ENCODE measurements at regions not wholly inside any gene's neighbourhood (a gene's known extent, or its start where the extent isn't known, plus 50 kb on each side); places are given as distances from the start of the nearest gene placed in this dataset.
"Not testable (repeated sequence)": the region's sequence is repeated elsewhere in the genome, so short reads cannot be mapped to it uniquely, and the experiment has no call there.

DNA sequence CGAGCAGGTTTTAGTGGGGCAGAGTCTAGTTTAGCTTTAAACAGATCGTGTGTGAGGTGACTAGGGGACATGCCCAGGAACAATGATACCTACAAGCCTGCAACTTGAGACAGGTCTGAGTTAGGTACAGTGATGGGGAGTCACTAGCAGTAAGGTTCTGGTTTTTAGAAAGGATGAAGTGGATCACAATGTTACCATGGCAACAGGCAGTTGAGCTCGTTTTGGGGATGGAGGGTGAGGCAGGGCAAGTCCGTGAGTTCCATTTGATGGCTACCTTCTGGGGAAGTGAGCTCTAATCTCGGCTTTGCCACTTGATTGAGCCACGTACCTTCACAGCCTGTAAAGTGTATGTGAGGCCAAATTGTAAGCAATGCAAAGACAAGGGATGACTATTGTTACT is 76.0 kb upstream of the GTF3A start:
- H3K36me3 ChIP-seq (ENCODE audit: insufficient read depth, low read length): no peaks in the 10 kb centered on the region
- Mint-ChIP-seq H3K4me3 (no peak overlapping the region), H3K36me3 (ENCODE audit: low read depth) (no peaks in the 10 kb centered on the region), H3K9me3 (no peaks in the 10 kb centered on the region), H3K27me3 (peaks cover 28% of the 10 kb centered on the region), H3K4me1 (ENCODE audit: low read depth) (peaks cover 4% of the 10 kb centered on the region), H3K27ac (no peak overlapping the region)
- H3K9me3 ChIP-seq (ENCODE audit: control insufficient read depth in 1 of 2, insufficient read depth in 1 of 2, low read length in 2 of 2): no peaks in the 10 kb centered on the region
- CTCF ChIA-PET: interaction anchor here (1.5 kb wide), 1 partner anchor 14 kb away, joined by 4 read pairs; no protein-coding TSS in a partner anchor
- ATAC-seq (ENCODE audit: poor library complexity): no peak
- H3K4me3 ChIP-seq (ENCODE audit: low read length): no peak overlapping the region
- intact Hi-C loops (cut with DNase I, micrococcal nuclease): no loop called here
- no peak overlapping the region for H3K27ac ChIP-seq (ENCODE audit: low read depth in 1 of 2, low read length in 2 of 2)
- no peak for DNase-seq
- TF ChIP-seq, protein P1, sequence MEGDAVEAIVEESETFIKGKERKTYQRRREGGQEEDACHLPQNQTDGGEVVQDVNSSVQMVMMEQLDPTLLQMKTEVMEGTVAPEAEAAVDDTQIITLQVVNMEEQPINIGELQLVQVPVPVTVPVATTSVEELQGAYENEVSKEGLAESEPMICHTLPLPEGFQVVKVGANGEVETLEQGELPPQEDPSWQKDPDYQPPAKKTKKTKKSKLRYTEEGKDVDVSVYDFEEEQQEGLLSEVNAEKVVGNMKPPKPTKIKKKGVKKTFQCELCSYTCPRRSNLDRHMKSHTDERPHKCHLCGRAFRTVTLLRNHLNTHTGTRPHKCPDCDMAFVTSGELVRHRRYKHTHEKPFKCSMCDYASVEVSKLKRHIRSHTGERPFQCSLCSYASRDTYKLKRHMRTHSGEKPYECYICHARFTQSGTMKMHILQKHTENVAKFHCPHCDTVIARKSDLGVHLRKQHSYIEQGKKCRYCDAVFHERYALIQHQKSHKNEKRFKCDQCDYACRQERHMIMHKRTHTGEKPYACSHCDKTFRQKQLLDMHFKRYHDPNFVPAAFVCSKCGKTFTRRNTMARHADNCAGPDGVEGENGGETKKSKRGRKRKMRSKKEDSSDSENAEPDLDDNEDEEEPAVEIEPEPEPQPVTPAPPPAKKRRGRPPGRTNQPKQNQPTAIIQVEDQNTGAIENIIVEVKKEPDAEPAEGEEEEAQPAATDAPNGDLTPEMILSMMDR (IDR thresholded peaks at IDR 0.05): no peak
- H3K4me1 ChIP-seq (ENCODE audit: insufficient read depth, low read length): peaks cover 6% of the 10 kb centered on the region
- POLR2A ChIA-PET: no interaction called here
- H3K27me3 ChIP-seq (ENCODE audit: control insufficient read depth in 1 of 2, insufficient read depth in 2 of 2, low read length in 2 of 2): no peaks in the 10 kb centered on the region

DNA sequence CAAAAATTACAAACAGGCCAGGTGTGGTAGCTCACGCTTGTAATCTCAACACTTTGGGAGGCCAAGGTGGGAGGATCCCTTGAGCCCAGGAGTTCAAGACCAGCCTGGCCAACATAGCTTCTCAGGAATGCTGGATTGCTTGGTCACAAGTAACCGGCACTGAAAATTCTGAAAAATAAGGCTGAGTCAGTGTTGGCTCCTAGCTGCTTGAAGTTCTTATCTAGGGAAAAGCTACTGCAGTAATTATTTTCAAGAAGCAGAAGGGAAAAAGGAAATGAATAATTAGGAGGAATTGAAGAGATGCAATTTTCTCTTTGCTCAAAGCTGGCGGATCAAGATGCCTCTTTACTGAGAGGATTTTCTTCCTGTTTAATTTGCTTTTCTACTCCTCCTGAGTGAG is 75.0 kb upstream of the GTF3A start:
- DNase-seq: no peak
- no peak for ATAC-seq (ENCODE audit: poor library complexity)
- Histone ChIP-seq H3K27ac (ENCODE audit: low read depth in 1 of 2, low read length in 2 of 2) (no peak overlapping the region), H3K4me1 (ENCODE audit: insufficient read depth, low read length) (peaks cover 7% of the 10 kb centered on the region), H3K36me3 (ENCODE audit: insufficient read depth, low read length) (no peaks in the 10 kb centered on the region), H3K4me3 (ENCODE audit: low read length) (no peak overlapping the region), H3K27me3 (ENCODE audit: control insufficient read depth in 1 of 2, insufficient read depth in 2 of 2, low read length in 2 of 2) (no peaks in the 10 kb centered on the region), H3K9me3 (ENCODE audit: control insufficient read depth in 1 of 2, insufficient read depth in 1 of 2, low read length in 2 of 2) (no peaks in the 10 kb centered on the region)
- Mint-ChIP-seq H3K4me3 (no peak overlapping the region), H3K4me1 (ENCODE audit: low read depth) (peaks cover 11% of the 10 kb centered on the region), H3K27me3 (peaks cover 24% of the 10 kb centered on the region), H3K27ac (no peak overlapping the region), H3K9me3 (no peaks in the 10 kb centered on the region), H3K36me3 (ENCODE audit: low read depth) (no peaks in the 10 kb centered on the region)
- ChIA-PET POLR2A (no interaction called here), CTCF (no interaction called here)
- TF ChIP-seq, protein P1 (IDR thresholded peaks at IDR 0.05): no peak
- intact Hi-C loops (cut with DNase I, micrococcal nuclease): no loop called here

DNA sequence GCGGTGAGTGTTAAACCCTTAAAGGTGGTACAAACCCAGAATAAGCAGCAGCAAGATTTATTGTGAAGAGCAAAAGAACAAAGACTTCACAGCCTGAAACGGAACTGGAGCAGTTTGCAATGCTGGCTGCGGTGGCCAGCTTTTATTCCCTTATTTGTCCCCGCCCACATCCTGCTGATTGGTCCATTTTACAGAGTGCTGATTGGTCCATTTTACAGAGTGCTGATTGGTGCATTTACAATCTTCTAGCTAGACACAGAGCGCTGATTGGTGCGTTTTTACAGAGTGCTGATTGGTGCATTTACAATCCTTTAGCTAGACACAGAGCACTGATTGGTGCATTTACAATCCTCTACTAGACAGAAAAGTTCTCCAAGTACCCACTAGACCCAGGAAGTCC is 73.6 kb upstream of the GTF3A start:
- H3K4me1 ChIP-seq (ENCODE audit: insufficient read depth, low read length); CTCF ChIA-PET; ATAC-seq (ENCODE audit: poor library complexity); H3K36me3 ChIP-seq (ENCODE audit: insufficient read depth, low read length); H3K9me3 Mint-ChIP-seq; H3K27ac Mint-ChIP-seq; H3K9me3 ChIP-seq (ENCODE audit: control insufficient read depth in 1 of 2, insufficient read depth in 1 of 2, low read length in 2 of 2); H3K27ac ChIP-seq (ENCODE audit: low read depth in 1 of 2, low read length in 2 of 2); DNase-seq; POLR2A ChIA-PET; H3K4me3 ChIP-seq (ENCODE audit: low read length); H3K27me3 ChIP-seq (ENCODE audit: control insufficient read depth in 1 of 2, insufficient read depth in 2 of 2, low read length in 2 of 2); H3K4me3 Mint-ChIP-seq; H3K36me3 Mint-ChIP-seq (ENCODE audit: low read depth): not testable (repeated sequence)
- peaks cover 11% of the 10 kb centered on the region for H3K4me1 Mint-ChIP-seq (ENCODE audit: low read depth)
- intact Hi-C loops (cut with DNase I, micrococcal nuclease): loop anchor here in 1 of 2 experiments (10.0 kb wide), 1 partner anchor 176 kb away; the partner anchor contains the start of gene USP12
- peaks cover 17% of the 10 kb centered on the region for H3K27me3 Mint-ChIP-seq

DNA sequence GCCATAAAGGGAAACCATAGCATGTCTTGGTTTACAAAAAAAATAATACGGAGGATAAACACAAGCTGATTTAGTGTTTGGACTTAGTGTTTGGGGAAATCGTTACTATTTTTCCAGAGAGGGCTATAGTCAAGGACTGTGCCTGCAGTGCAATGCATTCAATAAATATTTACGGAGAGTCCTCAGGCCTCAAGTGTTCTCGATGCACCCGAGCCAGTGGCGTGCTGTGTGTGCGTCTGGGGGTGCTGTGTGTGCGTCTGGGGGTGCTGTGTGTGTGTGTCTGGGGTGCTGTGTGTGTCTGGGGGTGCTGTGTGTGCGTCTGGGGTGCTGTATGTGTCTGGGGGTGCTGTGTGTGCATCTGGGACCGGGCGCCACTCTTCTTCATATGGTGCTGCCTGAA is 71.7 kb upstream of the GTF3A start:
- ChIA-PET POLR2A (no interaction called here), CTCF (interaction anchor here (0.6 to 1.5 kb wide), 2 partner anchors 22 to 98 kb away, joined by 3 read pairs; no protein-coding TSS in a partner anchor)
- Mint-ChIP-seq H3K27ac (no peak overlapping the region), H3K27me3 (peaks cover 12% of the 10 kb centered on the region), H3K4me1 (ENCODE audit: low read depth) (peaks cover 11% of the 10 kb centered on the region), H3K36me3 (ENCODE audit: low read depth) (no peaks in the 10 kb centered on the region), H3K9me3 (no peaks in the 10 kb centered on the region), H3K4me3 (no peak overlapping the region)
- DNase-seq (no peak), ATAC-seq (ENCODE audit: poor library complexity) (no peak)
- Histone ChIP-seq H3K4me3 (ENCODE audit: low read length) (no peak overlapping the region), H3K36me3 (ENCODE audit: insufficient read depth, low read length) (no peaks in the 10 kb centered on the region), H3K9me3 (ENCODE audit: control insufficient read depth in 1 of 2, insufficient read depth in 1 of 2, low read length in 2 of 2) (no peaks in the 10 kb centered on the region), H3K27me3 (ENCODE audit: control insufficient read depth in 1 of 2, insufficient read depth in 2 of 2, low read length in 2 of 2) (no peaks in the 10 kb centered on the region), H3K4me1 (ENCODE audit: insufficient read depth, low read length) (peaks cover 7% of the 10 kb centered on the region), H3K27ac (ENCODE audit: low read depth in 1 of 2, low read length in 2 of 2) (no peak overlapping the region)
- TF ChIP-seq, protein P1 (IDR thresholded peaks at IDR 0.05): no peak
- intact Hi-C loops (cut with DNase I, micrococcal nuclease): loop anchor here in 1 of 2 experiments (10.0 kb wide), 1 partner anchor 178 kb away; the partner anchor contains the start of gene USP12
